Transverse colon (tissue), 4 donors: ENCODE measurements at regions not wholly inside any gene's neighbourhood (a gene's known extent, or its start where the extent isn't known, plus 50 kb on each side); places are given as distances from the start of the nearest gene placed in this dataset.

ENCODE experiments used
- DNase-seq: peaks from one replicate; pipeline ENCODE4 v3.0.0-alpha.2; 2019
- H3K27ac ChIP-seq, 4 donors: fragments of 200-600 bp; sonication (generic); 2 replicates each; pipeline ENCODE4 v1.5.1; 2016 to 2018; ENCODE audit warnings: inconsistent platforms in 4 of 4
- H3K27me3 ChIP-seq: fragments of 200-600 bp; sonication (generic); 2 replicates; pipeline ENCODE4 v1.5.1; 2017; ENCODE audit warnings: inconsistent platforms
- H3K36me3 ChIP-seq, 4 donors: fragments of 200-600 bp; sonication (generic); 2 replicates each; pipeline ENCODE4 v1.5.1; 2017 to 2019; ENCODE audit warnings: inconsistent platforms in 4 of 4
- H3K4me1 ChIP-seq, 4 donors: fragments of 200-600 bp; sonication (generic); 2 replicates each; pipeline ENCODE4 v1.5.1; 2017 to 2020; ENCODE audit warnings: inconsistent platforms in 4 of 4
- H3K4me3 ChIP-seq, 4 donors: fragments of 200-600 bp; sonication (generic); 1 replicate in 1 of 4; 2 replicates in 3 of 4; pipeline versions ENCODE4 v1.5.1 to v1.6.1; 2017 to 2019; ENCODE audit warnings: inconsistent platforms in 4 of 4
- H3K9me3 ChIP-seq, 2 donors: fragments of 200-600 bp; sonication (generic); 2 replicates each; pipeline ENCODE4 v1.5.1; 2017 to 2019; ENCODE audit warnings: inconsistent platforms in 2 of 2
- EP300 ChIP-seq: sonication (generic); formaldehyde crosslinking; IDR thresholded peaks from one replicate; pipeline ENCODE4 v1.6.1; 2017; ENCODE audit warnings: antibody characterized with exemption, low read depth
- POLR2A ChIP-seq: fragments of 450-650 bp; IDR thresholded peaks from one replicate; pipeline ENCODE4 v1.6.1; 2016; ENCODE audit warnings: antibody characterized with exemption, mild to moderate bottlenecking, moderate library complexity
- POLR2AphosphoS5 ChIP-seq, 3 donors: sonication (generic); formaldehyde crosslinking; IDR thresholded peaks; one replicate each; pipeline ENCODE4 v1.6.1; 2016; ENCODE audit warnings: antibody characterized with exemption in 3 of 3
- WGBS, 2 donors: methylation state at CpG; one replicate each; pipeline ENCODE4 v1.1.5; 2018; ENCODE audit warnings: low coverage in 1 of 2; 5-methylcytosine and 5-hydroxymethylcytosine counted together
- in situ Hi-C, 4 donors: fragments of 200-750 bp; cut with MboI; loops; one replicate each; pipeline versions ENCODE4 v1.15.0 to v1.15.1; 2017; ENCODE audit warnings: low sequenced_read_pairs in 3 of 4, low pct_ligation_motif_present in 1 of 4, low pct_unique_long_range_greater_than_20kb in 1 of 4
- intact Hi-C: fragments of 100-400 bp; cut with DNase I; formaldehyde crosslinking; loops from one replicate; pipeline ENCODE4 v1.15.1; 2023; ENCODE audit warnings: low total_unique reads
- TF ChIP-seq, protein P1 (sequence below), 5 experiments: fragments of 200-600 bp in 3 of 5; fragments of 450-650 bp in 2 of 5; sonication (generic) in 3 of 5; IDR thresholded peaks; 1 replicate in 2 of 5; 2 replicates in 3 of 5; pipeline ENCODE4 v1.5.1; 2016 to 2017; ENCODE audit warnings: antibody characterized with exemption in 5 of 5, inconsistent platforms in 3 of 5, mild to moderate bottlenecking in 2 of 5, moderate library complexity in 1 of 5

DNA sequence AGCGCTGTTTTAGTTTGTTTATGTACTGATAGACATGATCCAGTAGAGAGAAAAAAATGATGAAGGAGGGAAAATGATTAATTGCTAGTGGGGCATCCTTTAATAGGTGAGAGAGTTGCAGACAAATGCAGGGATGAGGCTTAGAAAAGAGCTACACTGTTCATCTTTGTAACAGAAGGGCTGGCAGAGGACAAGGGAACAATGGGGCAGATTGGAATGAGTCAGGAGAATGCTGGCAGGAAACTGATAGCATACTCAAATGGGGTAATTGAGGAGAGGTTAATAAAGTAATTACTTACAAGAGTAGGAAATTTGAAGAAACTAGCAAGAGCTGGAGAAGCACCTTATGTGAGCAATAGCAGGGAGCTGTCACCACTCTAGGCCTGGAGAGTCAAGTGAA, 170.9 kb downstream of the OXSM start:
- DNase-seq, result no peak
- H3K27ac ChIP-seq, result no peak overlapping the region
- no peaks in the 10 kb centered on the region for H3K36me3 ChIP-seq
- H3K9me3 ChIP-seq, result no peaks in the 10 kb centered on the region
- intact Hi-C loops (no loop called here), in situ Hi-C loops (no loop called here)
- TF ChIP-seq, protein P1, sequence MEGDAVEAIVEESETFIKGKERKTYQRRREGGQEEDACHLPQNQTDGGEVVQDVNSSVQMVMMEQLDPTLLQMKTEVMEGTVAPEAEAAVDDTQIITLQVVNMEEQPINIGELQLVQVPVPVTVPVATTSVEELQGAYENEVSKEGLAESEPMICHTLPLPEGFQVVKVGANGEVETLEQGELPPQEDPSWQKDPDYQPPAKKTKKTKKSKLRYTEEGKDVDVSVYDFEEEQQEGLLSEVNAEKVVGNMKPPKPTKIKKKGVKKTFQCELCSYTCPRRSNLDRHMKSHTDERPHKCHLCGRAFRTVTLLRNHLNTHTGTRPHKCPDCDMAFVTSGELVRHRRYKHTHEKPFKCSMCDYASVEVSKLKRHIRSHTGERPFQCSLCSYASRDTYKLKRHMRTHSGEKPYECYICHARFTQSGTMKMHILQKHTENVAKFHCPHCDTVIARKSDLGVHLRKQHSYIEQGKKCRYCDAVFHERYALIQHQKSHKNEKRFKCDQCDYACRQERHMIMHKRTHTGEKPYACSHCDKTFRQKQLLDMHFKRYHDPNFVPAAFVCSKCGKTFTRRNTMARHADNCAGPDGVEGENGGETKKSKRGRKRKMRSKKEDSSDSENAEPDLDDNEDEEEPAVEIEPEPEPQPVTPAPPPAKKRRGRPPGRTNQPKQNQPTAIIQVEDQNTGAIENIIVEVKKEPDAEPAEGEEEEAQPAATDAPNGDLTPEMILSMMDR (IDR thresholded peaks at IDR 0.05), result no peak
- TF ChIP-seq POLR2AphosphoS5 (IDR thresholded peaks at IDR 0.05) (no peak), EP300 (no peak), POLR2A (no peak)
- no peak overlapping the region for H3K4me3 ChIP-seq
- 90 to 100% methylated on average over 1 of the region's 1 CpG for WGBS, 2 donors
- H3K27me3 ChIP-seq, result no peaks in the 10 kb centered on the region
- H3K4me1 ChIP-seq, result no peaks in the 10 kb centered on the region

DNA sequence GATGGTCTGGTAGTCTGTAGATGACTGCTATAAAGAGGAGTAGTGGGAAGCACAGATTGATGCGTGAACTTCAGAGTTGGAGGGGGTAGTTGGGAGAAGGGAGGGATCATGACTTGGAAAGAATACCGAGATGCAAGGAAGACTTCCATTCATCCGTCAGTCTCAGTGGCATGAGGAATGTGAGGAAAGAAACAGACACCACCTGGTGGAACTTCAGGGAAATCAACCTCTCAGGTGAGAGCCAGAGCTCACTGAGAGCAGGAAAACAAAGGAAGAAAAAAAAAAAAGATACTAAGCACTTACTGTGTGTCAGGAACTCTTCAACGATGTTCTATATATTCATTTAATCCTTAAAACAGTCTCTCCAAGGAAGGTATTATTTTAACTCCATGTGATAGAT, 172.4 kb downstream of the OXSM start:
- Histone ChIP-seq H3K36me3 (no peaks in the 10 kb centered on the region), H3K27ac (no peak overlapping the region), H3K4me1 (no peaks in the 10 kb centered on the region), H3K9me3 (no peaks in the 10 kb centered on the region), H3K4me3 (no peak overlapping the region), H3K27me3 (no peaks in the 10 kb centered on the region)
- in situ Hi-C loops (no loop called here), intact Hi-C loops (no loop called here)
- TF ChIP-seq POLR2AphosphoS5 (IDR thresholded peaks at IDR 0.05), result no peak
- TF ChIP-seq EP300, result no peak
- no peak for TF ChIP-seq POLR2A
- TF ChIP-seq, protein P1 (IDR thresholded peaks at IDR 0.05), result peak in 1 of 5 experiments; percentile 9
- no peak for DNase-seq
- 44 to 57% methylated on average over 4 of the region's 4 CpGs for WGBS, 2 donors

DNA sequence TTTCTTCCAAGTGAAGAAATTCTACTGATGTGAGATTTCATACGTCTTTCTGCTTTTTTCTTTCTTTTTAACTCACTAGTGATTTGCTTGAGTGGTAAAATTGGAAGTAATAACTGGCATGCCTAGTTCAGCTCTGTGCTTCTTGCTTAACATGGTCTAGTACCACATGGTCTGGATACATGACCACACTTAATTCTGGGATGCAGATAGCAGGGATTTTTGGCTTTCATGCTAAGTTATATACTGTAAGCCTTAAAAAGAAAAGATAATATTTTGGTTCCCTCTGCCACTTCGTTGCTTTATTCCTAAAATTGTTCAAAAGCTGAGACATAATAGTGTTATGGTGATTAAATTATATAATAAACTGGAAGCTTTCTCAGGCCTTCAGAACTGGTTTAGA, 174.3 kb downstream of the OXSM start:
- no peaks in the 10 kb centered on the region for H3K27me3 ChIP-seq
- no peak overlapping the region for H3K27ac ChIP-seq
- WGBS, 2 donors, result 9 to 46% methylated on average over 2 of the region's 2 CpGs
- H3K36me3 ChIP-seq, result no peaks in the 10 kb centered on the region
- no peak overlapping the region for H3K4me3 ChIP-seq
- no peaks in the 10 kb centered on the region for H3K9me3 ChIP-seq
- in situ Hi-C loops (no loop called here), intact Hi-C loops (no loop called here)
- TF ChIP-seq POLR2A (no peak), EP300 (no peak), POLR2AphosphoS5 (IDR thresholded peaks at IDR 0.05) (no peak)
- TF ChIP-seq, protein P1 (IDR thresholded peaks at IDR 0.05), result no peak
- no peak for DNase-seq
- H3K4me1 ChIP-seq, result no peaks in the 10 kb centered on the region

DNA sequence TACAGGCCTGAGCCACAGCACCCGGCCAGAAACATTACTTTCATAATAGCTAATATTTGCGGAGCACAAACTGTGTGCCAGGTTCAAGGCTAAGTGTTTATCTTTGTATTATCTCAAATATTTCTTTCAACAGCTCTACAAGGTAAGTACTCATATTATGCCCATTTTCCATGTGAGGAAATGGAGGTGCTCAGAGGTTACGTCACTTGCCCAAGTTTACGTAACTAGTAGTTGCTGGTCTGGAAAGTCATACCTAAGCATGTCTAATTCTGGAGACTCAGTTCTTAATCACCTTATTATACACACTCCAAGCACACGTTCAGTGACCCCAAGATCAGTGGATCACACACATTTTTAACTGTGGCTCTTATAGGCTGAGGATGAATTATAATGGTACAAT, 177.5 kb downstream of the OXSM start:
- in situ Hi-C loops, result no loop called here
- Histone ChIP-seq H3K4me1 (no peaks in the 10 kb centered on the region), H3K9me3 (no peaks in the 10 kb centered on the region), H3K27me3 (no peaks in the 10 kb centered on the region), H3K36me3 (no peaks in the 10 kb centered on the region), H3K4me3 (no peak overlapping the region), H3K27ac (no peak overlapping the region)
- 84% methylated on average over 5 of the region's 5 CpGs for WGBS, 2 donors
- DNase-seq, result no peak
- TF ChIP-seq, protein P1 (IDR thresholded peaks at IDR 0.05), result no peak
- TF ChIP-seq POLR2AphosphoS5 (IDR thresholded peaks at IDR 0.05) (no peak), EP300 (no peak)
- intact Hi-C loops, result no loop called here
